ENCODE measurements at regions not wholly inside any gene's neighbourhood (a gene's known extent, or its start where the extent isn't known, plus 50 kb on each side); places are given as distances from the start of the nearest gene placed in this dataset.
"Not testable (repeated sequence)": the region's sequence is repeated elsewhere in the genome, so short reads cannot be mapped to it uniquely, and the experiment has no call there.

DNA sequence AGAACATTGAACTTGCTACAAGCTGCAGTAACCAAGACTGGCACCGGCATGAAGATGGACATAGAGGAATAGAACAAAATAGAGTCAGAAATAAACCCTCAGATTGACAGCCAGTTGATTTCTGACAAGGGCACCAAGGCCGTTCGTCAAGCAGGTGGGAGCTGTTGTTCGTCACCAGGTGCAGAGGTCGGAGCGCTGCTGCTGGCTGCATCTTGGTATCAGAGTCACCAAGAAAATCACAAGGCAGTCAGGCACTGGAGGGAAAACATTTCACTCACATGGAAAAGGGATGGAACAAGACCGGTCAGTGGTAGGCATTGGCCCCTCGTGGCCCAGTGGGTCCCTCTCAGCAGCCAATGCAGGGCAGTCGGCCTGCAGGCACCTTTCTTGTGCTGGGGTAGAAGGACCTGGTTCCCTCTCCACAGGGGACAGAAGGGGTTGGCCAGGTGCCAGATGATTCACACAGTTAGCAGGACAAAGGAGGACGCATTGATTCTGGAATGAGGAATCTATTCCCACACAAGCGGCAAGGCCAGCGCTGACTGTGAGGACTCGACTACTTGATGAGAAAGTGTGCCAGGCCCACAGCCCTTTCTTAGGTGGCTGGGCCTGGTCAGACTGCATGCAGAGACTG, 115.8 kb upstream of the FGF3 start:
- DNase-seq: no peak

DNA sequence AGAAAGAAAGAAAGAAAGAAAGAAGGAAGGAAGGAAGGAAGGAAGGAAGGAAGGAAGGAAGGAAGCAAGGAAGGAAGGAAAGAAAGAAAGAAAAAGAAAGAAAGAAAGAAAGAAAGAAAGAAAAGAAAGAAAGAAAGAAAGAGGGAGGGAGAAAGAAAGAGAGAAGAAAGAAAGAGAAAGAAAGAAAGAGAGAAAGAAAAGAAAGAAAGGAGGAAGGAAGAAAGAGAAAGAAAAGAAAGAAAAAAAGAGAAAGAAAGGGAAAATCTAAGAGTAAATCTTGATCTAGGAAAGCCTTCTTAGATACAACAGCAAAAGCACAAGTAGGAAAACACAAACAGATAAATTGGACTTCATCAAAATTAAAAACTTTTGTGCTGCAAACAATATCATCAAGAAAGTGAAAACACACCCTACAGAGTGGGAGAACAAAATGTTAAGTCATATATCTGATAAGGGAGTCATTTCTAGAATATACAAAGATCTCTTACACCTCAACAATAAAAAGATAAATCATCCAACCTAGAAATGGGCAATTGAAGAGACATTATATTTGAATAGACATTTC, 116.8 kb upstream of the FGF3 start:
- DNase-seq: no peak

DNA sequence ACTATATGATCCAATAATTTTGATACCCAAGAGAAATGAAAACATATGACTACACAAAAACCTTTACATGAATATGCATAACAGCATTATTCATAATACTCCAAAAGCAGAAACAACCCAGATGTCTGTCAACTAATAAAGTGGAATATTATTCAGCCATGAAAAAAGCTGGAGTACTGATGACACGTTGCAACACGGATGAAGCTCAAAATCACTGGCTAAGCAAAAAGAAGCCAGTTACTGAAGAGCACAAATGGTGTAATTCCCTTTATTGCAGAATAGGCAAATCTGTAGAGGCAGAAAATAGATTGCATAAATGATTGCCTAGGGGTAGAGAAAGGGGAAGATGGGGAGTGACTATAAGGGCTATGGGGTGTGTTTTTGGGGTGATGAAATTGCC, 117.6 kb upstream of the FGF3 start:
- no peak for DNase-seq

DNA sequence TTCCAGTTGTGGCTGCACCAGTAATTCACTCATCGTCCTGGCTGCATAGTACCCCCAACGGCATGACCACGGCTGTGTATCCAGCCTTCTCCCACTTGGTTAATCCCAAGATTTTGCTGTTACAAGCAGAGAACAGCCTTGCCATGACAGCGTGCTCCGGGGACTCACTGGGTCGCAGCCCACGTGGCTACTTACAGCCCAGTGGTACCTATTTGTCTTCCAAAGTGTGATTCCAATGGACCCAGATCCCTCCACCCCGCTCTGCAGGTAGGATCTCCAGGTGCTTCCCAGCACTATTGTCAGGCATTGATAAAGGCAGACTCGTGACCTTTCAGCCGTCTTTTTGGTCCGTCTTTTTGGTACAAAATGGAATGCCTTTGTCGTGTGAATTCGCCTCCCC, 119.0 kb upstream of the FGF3 start:
- no peak for DNase-seq

DNA sequence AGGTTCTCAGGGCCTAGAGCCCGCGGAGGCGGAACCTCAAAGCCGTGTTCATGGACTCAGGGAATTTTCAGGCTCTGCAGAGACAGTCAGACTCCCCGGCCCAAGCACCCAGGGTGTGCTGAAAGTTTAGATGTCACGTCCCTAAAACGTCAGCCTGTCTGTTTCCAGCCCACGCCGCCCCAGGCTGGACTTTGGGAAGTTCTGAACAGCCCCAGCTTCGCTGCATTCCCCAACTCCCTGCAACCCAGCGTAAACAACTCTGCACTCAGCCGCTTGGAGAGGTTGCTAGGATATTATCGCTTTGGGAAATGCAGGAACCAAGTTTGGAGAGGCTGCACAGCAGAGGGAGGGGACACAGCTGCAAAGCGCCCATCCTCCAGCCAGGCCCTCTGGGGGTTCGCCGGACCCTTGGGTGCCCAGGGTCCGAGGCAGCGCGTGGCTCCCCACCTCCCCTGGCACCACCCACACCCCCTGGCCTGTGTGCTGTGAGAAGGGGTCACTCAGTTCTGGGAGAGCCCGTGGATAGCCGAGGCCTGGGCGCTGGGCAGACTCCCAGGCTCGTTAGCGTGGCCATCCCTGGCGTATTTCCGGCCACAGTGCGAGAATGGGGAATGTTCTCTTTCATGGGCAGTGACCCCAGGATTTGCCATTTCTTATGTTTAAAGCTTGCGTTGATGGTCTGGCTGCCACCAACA, 120.5 kb upstream of the FGF3 start:
- DNase-seq: no peak

DNA sequence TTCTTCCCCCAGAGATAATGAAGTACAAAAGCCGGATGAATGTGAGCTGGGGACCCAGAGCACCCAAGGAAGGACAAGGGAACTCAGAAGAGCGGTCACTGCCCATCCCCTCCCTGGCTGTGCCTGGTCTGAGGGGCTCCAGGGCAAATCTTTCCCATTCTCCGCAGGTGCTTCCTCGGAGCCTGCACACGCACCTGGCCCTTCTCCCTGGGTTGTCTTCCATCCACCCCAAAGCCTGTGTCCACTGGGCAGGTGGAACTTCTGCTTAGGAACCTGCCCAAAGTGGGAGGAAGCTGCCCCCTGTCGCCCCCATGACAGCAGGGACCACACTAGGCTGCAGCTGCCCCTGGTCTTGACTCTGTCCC, 121.0 kb upstream of the FGF3 start:
- DNase-seq: no peak

DNA sequence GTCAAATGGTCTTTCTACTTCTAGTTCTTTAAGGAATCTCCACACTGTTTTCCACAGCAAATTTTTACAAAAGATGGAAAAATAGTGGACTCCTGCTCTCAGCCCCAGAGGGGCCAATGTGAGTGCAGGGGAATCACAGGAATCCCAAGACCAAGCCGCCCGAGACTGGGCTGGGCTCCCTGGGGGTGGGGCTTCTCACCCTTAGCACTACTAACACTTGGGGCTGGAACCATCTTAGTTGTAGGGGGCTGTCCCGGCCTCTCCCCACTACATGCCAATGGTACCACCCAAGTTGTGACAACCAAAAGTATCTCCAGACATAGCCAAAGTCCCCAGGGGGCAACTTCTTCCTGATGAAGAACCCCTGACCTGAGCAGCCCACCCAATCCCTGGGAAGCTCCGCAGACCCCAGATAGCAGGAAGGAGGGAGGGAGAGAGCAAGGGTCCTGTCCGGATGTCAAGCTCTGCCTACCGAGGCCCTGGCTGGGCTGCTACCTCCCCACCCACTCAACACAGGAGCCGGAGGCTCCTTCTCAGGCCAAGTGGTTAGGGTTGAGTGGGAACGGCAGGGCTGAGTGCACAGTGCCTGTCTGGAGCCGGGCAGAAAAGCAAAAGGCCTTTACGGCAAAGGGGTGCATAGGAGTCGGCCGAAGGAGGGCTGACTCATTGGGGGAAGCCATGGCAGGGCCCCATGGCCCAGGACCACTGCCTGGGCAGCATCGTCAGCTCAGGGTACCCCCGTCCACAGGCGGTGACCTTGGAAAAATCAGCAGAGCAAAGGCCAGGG, 122.5 kb upstream of the FGF3 start:
- no peak for DNase-seq

DNA sequence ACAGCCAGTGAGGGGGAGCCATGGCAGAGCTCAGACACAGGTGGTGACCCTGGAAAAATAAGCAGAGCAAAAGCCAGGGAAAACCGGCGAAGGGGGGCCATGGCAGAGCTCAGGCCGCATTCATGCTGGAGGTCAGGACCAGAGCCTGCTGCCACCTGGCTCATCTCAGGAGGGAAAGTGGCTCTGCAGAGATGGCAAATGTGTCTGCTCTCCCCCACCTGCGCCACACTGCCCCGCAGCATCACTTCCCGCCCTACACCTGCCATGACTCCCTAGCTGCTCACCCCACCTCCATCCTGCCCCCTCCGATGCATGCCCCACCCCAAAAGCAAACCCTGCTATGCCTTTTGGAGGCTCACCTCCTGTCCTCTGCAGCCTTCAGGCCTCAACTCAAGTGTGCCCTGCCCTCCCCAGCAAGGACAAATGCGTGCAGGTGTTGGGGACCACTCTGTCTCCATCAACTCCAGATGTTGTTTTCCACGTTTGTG, 123.2 kb upstream of the FGF3 start:
- no peak for DNase-seq

DNA sequence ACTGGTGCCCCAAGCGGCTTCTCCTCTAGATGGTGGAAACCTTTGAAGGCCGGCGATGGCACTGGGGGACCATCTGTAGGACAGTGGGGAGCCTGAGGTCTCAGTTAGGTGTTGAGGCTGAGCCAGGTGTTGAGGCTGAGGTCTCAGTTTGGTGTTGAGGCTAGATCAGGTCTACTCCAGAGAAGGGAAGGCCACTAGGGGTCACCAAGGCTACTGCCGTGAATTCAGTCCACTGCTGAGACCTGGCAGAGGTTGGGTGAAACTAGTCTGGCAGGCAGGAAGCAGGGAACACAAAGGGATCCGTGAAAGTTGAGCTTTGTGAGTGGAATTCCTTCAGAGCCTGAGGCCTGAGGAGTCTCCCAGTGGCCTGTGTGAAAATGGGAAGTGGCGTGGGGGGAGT, 123.8 kb upstream of the FGF3 start:
- DNase-seq: no peak

DNA sequence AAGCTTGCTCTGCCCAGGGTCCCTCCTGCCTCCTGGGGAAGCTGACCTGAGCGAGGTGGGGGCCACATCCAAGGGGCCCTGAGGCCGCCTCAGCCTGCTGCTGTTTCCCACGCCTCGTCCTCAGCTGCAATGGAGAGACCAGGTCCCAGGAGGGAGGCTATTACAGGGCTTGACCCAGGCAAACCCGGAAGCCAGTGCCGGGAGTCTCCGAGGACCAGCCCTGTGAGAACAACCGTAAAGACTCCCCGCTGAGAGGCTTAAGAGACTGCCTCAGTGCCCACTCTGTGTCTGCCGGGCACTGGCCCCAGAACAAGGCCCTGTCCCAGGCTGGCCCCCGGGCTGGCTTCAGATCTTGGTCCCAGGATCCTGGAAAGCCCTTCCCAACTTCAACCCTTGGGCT, 124.3 kb upstream of the FGF3 start:
- no peak for DNase-seq

DNA sequence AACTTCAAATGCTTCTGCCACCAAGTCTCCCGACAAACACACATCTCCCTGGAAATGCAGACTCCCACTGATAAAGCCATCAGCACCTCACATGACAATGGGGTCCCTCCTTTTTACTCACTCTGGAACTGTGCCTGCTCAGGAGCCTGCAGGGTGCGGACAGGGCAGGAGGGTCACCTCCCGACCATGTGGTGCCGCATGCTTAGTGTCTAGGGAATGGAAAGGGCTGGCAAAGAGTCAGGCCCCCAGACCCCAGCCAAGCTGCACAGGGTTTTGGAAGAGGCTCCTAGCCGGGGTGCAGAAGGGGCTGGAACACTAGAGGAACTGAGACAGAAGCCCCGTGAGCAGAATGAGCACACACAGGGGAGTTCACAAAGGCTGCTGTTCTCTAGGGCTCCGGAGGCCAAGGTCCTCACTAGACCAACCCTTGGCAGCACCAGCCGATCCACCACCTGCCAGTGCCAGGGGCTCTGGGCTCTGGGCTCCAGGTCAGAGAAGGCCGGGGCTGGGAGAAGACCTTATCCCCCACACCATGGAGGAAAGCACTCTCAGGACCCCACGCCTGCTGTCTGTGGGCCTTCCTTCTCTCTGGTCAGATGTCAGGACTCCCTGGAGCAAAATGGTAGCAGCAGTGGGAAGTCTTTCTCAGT, 125.1 kb upstream of the FGF3 start:
- no peak for DNase-seq

DNA sequence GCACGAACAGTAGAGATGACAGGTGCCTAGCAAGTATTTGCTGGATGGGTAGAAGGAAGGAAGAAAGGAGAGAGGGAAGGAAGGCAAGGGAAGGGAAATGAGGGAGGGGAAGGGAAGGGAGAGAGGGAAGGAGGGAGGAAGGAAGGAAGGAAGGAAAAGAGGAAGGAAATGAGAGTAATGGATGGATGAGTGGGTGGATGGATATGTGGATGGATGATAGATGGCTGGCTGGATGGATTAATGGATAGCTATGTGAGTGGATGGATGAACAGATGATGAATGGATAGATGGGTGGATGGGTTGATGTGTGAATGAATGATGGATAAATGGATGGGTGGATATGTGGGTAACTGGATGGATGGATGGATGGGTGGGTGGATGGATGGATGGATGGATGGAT, 125.9 kb upstream of the FGF3 start:
- no peak for DNase-seq

DNA sequence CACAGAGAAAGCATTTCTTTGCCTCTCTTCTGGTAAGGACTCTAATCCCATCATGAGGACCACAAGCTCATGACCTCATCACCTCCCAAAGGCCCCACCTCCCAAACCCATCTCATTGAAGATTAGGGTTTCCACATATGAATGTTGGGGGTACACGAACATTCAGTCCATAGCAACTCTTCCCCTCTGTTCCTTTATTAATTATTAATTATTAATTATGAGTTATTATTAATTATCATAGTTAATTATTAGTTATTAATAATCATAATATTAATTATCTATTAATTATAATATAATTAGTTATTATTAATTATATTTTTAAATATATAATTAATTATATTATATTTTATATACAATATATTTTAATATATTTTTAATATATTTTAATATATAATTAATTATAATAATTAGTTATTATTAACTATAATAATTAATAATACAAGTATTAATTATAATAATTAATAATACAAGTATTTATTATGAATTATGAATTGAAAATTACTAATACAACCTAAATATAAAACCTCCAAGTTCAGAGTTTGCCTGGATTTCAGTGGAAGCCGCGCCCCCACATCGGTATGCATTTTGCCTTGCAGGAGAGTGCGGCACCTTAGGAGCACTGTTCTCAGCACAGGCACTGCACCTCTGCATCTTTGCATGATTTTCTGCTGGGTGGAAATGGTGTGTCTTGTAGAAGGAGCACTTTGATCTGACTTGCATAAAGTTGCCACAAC, 128.0 kb upstream of the FGF3 start:
- DNase-seq: no peak

DNA sequence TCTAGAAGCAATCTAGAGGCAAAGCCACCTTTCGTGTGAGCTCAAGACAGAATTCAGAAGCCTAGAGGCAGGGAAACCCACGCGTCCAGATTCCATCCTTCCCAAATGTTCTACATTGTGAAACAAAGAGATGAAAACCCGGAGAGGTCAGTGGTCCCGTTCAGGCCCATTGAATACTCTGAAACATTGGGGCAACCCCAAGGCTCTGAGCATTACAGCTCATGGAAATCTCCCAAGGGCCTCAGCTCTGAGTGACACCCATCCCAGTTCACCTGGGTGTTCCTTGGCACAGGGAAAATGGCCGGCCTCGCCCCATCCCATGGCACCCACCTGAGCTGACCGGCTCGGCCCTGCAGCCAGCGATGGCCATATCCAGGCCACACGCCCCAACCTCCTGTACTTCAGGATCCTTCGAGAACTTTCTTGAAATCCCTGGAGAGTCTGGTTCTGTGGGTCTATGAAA, 128.6 kb upstream of the FGF3 start:
- DNase-seq: no peak

DNA sequence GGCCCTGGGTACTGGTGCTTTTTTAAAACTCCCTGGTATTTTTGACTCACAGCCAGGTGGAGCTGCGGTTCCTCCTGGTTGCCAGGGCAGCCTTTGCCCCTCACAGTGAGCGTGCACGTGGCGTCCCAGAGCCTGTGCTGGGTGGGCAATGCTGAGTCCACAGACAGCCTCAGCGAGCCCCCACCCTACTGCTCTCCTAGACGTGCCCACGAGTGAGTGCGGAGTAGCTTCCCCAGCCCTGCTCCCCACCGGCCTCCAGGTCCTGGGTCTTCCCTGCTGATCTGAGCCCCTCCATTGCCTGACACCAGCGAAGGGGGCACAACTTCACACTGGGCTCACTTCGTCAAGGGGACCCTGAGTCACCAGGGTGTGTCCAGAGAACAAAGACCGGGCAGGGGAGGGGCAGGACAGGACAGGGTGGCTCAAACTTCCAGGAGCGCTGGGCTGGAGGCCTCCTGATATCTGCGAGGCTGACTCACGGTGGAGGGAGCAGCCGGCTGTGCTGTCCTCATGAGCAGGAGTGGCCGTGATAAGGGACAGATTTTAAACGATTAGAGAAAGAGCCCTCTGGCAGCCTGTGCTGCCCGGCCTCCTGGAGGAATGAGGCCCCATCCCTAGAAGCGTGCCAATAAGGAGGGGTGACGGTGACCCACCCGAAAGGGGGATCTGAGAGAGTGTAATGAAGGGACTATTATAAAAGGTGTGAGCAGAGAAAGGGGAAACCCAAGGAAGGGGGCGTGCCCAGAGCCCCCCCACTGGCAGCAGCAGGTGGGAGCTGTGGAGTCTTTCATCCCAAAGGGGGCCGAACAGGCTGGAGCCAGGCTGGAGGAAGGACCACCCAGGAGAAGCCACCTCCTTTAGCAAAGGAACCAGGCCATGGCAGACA, 129.3 kb upstream of the FGF3 start:
- DNase-seq: no peak

DNA sequence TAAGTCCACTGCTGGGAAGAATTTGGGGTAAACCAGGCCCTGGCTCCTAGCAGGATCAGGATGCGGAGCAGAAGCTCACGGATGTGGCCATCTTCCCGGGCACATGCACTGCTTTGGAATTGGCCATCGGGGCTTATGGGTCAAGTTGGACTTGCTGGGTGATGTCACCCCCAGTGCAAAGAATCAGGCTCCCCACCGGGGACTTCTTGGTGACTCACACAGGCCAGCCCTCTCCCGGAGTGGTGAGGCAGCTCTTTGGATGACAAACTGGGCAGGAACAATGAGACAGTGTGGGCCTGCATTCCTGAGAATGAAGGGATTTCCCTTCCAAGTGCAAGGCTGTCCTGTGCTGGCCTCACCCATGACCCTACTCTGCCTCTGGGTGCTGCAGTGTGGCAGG, 128.8 kb upstream of the ANO1 start:
- no peak for DNase-seq

DNA sequence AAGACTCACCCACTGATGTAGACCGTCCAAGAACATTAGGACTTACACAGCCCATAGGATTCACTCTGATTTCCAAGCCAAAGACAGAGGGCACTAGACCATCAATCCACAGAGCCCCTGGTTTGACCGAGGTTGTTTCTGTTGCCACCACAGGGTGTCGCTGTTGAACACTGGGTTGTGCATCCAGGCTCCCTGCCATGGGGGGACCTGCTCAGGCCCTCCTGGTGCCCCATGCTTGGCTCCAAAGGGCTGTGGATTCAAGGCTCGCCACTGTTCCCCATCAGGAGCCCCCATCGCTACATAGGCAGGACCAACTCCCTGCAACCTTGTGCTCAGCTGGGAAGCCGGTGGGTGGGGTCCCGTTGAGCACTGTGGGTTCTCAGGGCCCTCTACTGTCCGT, 128.0 kb upstream of the ANO1 start:
- DNase-seq: no peak

DNA sequence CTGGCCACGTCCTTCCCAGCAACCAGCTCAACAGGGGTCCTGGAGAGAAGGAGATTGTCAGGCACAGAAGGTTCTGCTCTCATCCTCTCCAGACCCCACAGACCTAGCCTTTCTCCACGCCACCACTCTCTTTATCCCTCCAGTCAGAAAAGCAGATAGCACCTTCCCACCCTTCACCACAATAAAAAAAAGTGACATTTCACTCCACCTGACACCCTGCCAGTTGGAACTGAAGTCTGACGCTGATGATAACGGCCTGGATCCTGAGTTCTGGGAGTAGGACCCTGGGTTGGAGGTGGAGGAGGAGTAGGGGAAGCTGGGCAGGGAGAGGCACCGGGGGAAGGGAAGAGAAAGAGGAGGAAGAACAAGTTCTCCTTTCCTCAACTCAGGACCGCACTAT, 127.5 kb upstream of the ANO1 start:
- no peak for DNase-seq

DNA sequence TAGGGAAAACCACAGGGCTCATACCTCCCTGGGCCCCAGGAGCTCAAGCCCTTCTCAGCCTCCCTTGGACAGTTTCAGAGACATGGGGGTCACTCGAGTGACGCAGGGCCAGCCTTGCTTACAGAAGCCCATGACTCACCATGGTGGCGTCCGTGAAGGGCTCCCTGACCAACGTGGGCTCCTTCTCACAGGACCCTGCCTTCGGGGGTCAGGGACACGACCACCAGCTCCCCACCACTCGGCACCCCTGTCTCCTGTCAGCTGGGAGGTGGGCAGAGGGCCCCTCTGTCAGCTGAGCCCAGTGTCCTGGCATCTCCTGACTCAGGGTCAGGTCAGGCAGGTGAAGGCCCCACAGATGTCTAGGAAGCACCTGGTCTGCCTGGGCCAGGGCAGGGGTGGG, 126.3 kb upstream of the ANO1 start:
- DNase-seq: no peak

DNA sequence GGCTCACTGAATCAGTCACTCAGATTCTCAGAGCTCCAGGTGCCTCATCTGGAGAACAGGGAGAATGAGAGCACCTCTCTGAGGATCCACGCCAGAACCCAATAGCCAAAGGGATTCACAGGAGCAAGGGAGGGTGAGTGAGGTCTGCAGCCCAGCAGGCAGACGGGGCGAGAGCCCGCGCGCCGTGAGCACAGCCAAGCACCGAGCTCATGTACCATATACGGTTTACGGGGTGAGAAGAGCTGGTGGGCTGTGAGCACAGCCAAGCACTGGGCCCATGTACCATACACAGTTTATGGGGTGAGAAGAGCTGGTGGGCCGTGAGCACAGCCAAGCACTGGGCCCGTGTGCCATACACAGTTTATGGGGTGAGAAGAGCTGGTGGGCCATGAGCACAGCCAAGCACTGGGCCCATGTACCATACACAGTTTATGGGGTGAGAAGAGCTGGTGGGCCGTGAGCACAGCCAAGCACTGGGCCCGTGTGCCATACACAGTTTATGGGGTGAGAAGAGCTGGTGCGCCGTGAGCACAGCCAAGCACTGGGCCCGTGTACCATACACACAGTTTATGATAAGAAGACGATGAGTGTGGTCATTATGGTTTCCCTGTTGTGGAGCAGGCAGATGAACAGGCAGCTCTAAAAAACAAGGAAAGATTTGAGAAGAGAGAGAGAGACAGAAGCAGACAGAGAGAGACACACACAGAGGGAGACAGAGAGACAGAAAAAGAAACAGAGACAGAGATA, 125.7 kb upstream of the ANO1 start:
- not testable (repeated sequence) for DNase-seq

DNA sequence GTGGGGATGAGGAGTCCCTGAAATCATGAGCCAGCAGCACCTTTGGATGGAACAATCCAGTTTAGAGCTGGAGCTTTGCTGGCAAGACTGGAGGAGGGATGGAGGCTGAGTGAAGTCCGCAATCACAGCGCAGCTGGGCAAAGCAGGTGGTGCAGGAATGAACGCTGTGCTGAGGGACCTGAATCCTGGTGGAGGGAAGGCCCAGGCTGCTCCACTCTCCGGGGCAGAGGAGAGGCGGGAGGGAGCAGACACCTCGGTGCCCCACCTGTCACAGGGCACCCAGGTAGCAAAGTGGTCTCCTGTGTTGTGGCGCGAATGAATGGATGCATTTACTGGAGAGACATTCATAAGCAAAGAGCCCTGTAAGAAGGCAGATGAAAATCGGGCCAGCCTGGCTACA, 124.8 kb upstream of the ANO1 start:
- DNase-seq: no peak
